ENCODE measurements at regions not wholly inside any gene's neighbourhood (a gene's known extent, or its start where the extent isn't known, plus 50 kb on each side); places are given as distances from the start of the nearest gene placed in this dataset.

DNA sequence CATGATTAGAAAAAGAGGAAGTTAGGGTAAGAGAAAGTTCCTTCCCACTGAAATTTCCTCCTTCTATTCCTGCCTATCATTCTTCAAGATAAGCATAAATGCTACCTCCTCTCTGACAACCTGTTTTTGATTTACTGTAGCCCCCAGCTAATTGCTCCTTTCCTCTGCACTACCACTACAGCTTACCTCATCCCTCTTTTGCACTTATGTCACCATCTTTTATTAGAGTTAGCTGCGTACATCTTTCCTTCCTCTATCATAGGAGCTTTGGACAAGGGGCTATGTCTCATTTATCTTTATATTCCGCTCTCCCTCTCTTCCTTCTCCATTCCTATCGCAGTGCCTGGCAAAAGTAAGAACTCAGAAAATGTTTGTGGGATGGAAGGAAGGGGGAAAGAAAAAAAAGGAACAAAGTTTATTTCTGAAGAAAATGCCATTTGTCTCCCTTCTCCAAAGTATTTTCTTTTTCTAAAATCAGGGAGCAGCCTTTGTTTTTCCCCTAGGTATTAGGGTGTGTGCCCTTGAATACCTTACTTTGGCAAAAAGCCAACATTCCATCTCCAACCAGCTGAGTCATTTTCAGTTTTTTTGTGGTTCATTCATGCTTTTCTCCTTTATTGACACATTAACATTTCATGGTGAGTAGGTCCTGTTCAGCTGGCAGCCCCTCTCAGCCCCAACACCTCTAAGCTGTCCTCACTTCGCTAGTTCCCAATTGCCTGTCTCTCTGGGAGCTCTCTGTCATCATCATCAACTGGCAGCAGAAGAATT lies 87.6 kb upstream of the SOX2 start:
- TF ChIP-seq, protein P1, sequence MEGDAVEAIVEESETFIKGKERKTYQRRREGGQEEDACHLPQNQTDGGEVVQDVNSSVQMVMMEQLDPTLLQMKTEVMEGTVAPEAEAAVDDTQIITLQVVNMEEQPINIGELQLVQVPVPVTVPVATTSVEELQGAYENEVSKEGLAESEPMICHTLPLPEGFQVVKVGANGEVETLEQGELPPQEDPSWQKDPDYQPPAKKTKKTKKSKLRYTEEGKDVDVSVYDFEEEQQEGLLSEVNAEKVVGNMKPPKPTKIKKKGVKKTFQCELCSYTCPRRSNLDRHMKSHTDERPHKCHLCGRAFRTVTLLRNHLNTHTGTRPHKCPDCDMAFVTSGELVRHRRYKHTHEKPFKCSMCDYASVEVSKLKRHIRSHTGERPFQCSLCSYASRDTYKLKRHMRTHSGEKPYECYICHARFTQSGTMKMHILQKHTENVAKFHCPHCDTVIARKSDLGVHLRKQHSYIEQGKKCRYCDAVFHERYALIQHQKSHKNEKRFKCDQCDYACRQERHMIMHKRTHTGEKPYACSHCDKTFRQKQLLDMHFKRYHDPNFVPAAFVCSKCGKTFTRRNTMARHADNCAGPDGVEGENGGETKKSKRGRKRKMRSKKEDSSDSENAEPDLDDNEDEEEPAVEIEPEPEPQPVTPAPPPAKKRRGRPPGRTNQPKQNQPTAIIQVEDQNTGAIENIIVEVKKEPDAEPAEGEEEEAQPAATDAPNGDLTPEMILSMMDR (IDR thresholded peaks at IDR 0.05): no peak
- TF ChIP-seq POLR2A (IDR thresholded peaks at IDR 0.05): no peak

Data from heart left ventricle (tissue), 13 donors.